ENCODE measurements at regions not wholly inside any gene's neighbourhood (a gene's known extent, or its start where the extent isn't known, plus 50 kb on each side); places are given as distances from the start of the nearest gene placed in this dataset.

DNA sequence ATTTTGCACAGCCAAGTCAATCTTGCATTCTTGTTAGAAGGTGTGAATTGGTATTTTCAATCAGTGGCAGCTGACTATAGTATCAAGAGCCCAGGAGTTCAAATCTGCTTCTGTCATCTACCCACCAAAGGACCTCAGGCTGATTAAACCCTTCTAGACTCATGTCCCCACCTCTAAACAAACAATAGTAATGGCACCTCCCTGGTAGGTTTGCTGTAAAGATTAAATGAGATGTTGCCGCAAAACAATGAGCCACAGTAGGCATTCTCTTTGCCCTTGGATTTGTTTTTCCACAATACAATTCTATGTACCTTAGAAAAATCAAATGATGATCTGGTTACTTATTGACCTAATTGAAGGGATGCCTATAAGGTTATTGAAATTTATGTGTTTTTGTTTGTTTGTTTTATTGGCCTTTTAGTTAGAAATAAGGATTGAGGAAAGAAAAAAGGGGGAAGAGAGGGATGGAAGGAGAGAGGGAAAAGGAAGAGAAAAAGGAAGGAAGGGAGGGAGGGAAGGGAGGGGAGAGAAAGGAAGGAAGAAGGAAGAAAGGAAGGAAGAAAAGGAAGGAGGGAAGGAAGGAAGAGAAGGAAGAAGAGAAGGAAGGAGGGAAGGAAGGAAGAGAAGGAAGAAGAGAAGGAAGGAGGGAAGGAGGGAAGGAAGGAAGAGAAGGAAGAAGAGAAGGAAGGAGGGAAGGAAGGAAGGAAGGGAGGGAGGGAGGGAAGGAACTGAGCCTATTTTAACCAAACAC is 110.7 kb downstream of the ETS2 start:
- H3K9me3 Mint-ChIP-seq = no peaks in the 10 kb centered on the region
- H3K4me3 Mint-ChIP-seq = no peak overlapping the region
- H3K4me1 Mint-ChIP-seq = peaks cover 3% of the 10 kb centered on the region
- no peak overlapping the region for H3K27ac Mint-ChIP-seq
- ATAC-seq (no peak), DNase-seq (ENCODE audit: low spot score in 2 of 2) (no peak)
- H3K36me3 Mint-ChIP-seq = no peaks in the 10 kb centered on the region

DNA sequence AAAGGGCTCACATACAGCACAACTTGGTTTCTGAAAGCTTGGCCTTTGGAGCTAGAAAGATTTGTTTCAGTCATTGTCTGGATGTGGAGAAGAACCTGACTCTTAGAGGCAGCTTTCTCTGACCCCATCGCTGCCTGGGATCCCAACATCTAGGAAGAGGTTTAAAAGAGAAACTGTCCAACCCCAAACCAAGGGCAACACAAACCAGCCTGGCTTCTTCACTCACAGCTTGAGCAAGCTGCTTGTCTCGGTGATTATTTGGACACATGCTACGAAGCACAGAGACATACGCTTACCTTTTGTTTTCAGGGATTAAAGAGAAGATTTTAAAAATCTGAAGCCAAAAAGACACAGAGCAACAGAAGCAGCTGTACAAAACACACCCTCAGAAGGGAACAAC is 109.8 kb downstream of the ETS2 start:
- Mint-ChIP-seq H3K27ac (no peak overlapping the region), H3K4me3 (no peak overlapping the region), H3K9me3 (no peaks in the 10 kb centered on the region), H3K36me3 (no peaks in the 10 kb centered on the region), H3K4me1 (peaks cover 5% of the 10 kb centered on the region)
- no peak for DNase-seq (ENCODE audit: low spot score in 2 of 2)
- ATAC-seq = no peak

DNA sequence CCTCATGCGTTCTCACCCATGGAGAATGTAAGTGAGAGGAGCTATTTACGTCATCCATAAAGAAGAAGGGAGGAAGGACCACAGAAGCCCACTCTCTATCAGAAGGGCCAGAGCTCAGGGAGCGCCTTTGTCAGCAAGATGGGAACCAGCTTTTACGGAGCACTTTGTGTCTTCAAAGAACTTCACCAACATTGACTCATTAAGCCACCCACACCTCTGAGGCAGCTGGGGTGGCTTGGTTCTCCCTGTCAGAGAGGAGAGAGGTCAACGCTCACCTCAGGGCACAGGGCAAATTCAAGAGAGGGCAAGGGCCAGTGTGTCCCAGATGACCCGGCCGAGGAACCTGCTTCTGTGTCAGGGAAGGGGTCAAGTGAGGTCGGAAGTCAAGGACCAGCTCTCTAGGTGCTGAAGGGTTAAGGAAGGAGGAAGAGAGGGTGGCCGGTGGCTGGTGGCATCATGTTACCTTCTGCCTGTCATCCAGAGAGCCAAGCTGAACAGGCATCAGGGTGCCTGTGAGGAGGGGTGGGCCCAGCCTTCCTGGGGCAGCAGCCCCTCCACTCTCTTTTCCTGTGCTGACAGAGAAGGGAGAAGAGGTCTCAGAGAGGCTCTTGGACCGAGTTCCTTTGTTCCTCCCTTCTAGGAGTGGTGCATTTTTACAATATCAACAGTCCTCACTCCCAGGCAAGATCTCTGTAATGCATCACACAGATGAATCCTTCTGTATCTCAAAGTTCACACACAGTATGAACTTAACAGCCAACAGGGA is 109.0 kb downstream of the ETS2 start:
- Mint-ChIP-seq H3K9me3 (no peaks in the 10 kb centered on the region), H3K4me3 (no peak overlapping the region), H3K27ac (no peak overlapping the region), H3K36me3 (no peaks in the 10 kb centered on the region), H3K4me1 (peaks cover 5% of the 10 kb centered on the region)
- DNase-seq (ENCODE audit: low spot score in 2 of 2) (no peak), ATAC-seq (peak; percentile 70)

GRCh38 chr21:38913893-38914527 is 108.3 kb downstream of the ETS2 start:
- no peak for ATAC-seq
- peaks cover 5% of the 10 kb centered on the region for H3K4me1 Mint-ChIP-seq
- H3K9me3 Mint-ChIP-seq = no peaks in the 10 kb centered on the region
- H3K27ac Mint-ChIP-seq = no peak overlapping the region
- no peak for DNase-seq (ENCODE audit: low spot score in 2 of 2)
- no peaks in the 10 kb centered on the region for H3K36me3 Mint-ChIP-seq
- no peak overlapping the region for H3K4me3 Mint-ChIP-seq

DNA sequence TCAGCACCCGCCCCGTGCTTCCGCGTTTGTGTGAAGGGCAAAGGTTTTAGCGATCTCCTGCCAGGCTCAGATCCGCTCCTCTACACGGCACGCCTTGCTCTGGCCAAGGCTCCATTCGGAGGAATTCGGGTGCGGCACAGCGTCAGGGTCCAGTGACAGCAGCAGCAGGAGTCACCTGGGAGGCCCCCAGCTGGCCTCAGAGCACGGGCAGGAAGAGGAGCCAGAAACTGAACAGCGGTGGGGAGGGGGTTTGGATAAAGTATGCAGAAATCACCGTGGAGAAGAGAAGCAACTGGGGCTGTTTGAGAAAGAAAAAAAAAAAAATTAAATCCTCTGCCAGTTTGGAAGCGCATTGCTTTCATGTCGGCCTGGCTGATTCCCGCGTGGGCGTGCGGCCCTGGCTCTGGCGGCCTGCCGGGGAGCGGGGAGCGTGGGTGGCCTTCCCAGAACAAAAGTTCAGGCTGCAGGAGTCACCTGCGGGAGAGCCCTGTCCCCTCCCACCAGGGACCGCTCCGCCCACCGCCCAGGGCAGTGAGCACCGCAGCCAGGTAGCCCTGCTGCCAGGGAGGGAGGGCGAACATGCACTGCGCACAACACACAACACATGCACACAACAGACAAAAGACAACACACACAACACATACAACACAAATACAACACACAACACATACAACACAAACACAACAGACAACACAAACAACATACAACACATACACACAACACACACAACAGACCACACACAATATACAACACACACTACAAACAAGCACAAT is 107.6 kb downstream of the ETS2 start:
- Mint-ChIP-seq H3K36me3 (no peaks in the 10 kb centered on the region), H3K4me3 (no peak overlapping the region), H3K4me1 (peaks cover 5% of the 10 kb centered on the region), H3K27ac (no peak overlapping the region), H3K9me3 (no peaks in the 10 kb centered on the region)
- DNase-seq (ENCODE audit: low spot score in 2 of 2) (no peak), ATAC-seq (peak; percentile 35)

DNA sequence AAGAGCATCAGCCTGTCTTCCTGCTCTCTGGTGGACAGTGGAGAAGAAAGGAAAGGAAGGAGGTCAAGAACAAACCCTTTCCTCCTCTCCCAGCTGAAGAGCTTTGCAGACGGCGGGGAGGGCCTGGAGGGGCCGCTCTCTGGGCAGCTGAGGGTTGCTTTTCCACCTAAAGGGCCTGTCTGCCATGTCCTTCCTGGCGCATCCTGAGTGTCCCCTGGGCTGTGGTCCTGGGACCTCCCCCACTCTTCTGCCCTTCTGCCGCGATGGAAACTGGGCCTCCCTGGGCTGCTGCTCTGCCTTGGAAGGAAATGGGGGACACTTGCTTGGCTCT is 107.0 kb downstream of the ETS2 start:
- H3K9me3 Mint-ChIP-seq = no peaks in the 10 kb centered on the region
- peaks cover 5% of the 10 kb centered on the region for H3K4me1 Mint-ChIP-seq
- no peaks in the 10 kb centered on the region for H3K36me3 Mint-ChIP-seq
- no peak overlapping the region for H3K27ac Mint-ChIP-seq
- no peak overlapping the region for H3K4me3 Mint-ChIP-seq
- DNase-seq (ENCODE audit: low spot score in 2 of 2) = no peak
- no peak for ATAC-seq

- Mint-ChIP-seq H3K9me3 (no peaks in the 10 kb centered on the region), H3K4me1 (peaks cover 5% of the 10 kb centered on the region), H3K4me3 (no peak overlapping the region), H3K27ac (no peak overlapping the region), H3K36me3 (no peaks in the 10 kb centered on the region)
- no peak for ATAC-seq
- DNase-seq (ENCODE audit: low spot score in 2 of 2) = no peak
Observed at GRCh38 chr21:38912102-38912629, 106.4 kb downstream of the ETS2 start.

GRCh38 chr21:38911484-38912101 is 105.9 kb downstream of the ETS2 start:
- ATAC-seq (no peak), DNase-seq (ENCODE audit: low spot score in 2 of 2) (no peak)
- H3K4me3 Mint-ChIP-seq = no peak overlapping the region
- H3K27ac Mint-ChIP-seq = no peak overlapping the region
- peaks cover 5% of the 10 kb centered on the region for H3K4me1 Mint-ChIP-seq
- no peaks in the 10 kb centered on the region for H3K9me3 Mint-ChIP-seq
- no peaks in the 10 kb centered on the region for H3K36me3 Mint-ChIP-seq

GRCh38 chr21:38910390-38911067 is 104.8 kb downstream of the ETS2 start:
- DNase-seq (ENCODE audit: low spot score in 2 of 2) (no peak), ATAC-seq (peak; percentile 41)
- Mint-ChIP-seq H3K36me3 (no peaks in the 10 kb centered on the region), H3K4me1 (peaks cover 5% of the 10 kb centered on the region), H3K9me3 (no peaks in the 10 kb centered on the region), H3K27ac (no peak overlapping the region), H3K4me3 (no peak overlapping the region)

GRCh38 chr21:38909929-38910328 is 104.2 kb downstream of the ETS2 start:
- H3K9me3 Mint-ChIP-seq = no peaks in the 10 kb centered on the region
- no peak for DNase-seq (ENCODE audit: low spot score in 2 of 2)
- H3K4me1 Mint-ChIP-seq = peaks cover 5% of the 10 kb centered on the region
- ATAC-seq = no peak
- no peaks in the 10 kb centered on the region for H3K36me3 Mint-ChIP-seq
- no peak overlapping the region for H3K4me3 Mint-ChIP-seq
- no peak overlapping the region for H3K27ac Mint-ChIP-seq

DNA sequence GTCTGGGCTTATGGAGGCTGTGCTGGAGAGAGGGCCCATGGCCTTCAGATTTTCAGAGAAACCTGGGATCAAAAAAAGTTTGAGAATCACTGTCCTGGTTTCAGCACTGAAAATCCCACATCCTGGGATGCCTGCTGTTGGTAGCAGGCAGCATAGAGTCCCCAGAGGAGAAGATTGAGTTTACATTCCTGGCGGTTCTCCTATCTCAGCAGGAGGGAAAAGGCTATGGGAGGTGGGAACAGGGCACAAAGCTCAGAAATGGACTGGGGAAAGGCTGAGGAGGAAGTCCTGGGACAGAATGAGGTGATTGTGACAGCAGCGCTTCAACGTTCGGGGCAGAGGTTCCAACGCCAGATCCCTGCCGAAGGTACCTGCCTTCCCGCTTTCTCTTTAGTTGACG is 103.4 kb downstream of the ETS2 start:
- DNase-seq (ENCODE audit: low spot score in 2 of 2) (no peak), ATAC-seq (no peak)
- Mint-ChIP-seq H3K4me3 (no peak overlapping the region), H3K27ac (no peak overlapping the region), H3K9me3 (no peaks in the 10 kb centered on the region), H3K4me1 (peaks cover 5% of the 10 kb centered on the region), H3K36me3 (no peaks in the 10 kb centered on the region)

GRCh38 chr21:38908537-38908936 is 102.8 kb downstream of the ETS2 start:
- DNase-seq (ENCODE audit: low spot score in 2 of 2) (no peak), ATAC-seq (no peak)
- no peak overlapping the region for H3K4me3 Mint-ChIP-seq
- H3K4me1 Mint-ChIP-seq = peaks cover 5% of the 10 kb centered on the region
- no peaks in the 10 kb centered on the region for H3K9me3 Mint-ChIP-seq
- H3K36me3 Mint-ChIP-seq = no peaks in the 10 kb centered on the region
- H3K27ac Mint-ChIP-seq = no peak overlapping the region

GRCh38 chr21:38905752-38906151 is 100.0 kb downstream of the ETS2 start:
- no peak overlapping the region for H3K4me3 Mint-ChIP-seq
- H3K4me1 Mint-ChIP-seq = no peaks in the 10 kb centered on the region
- DNase-seq (ENCODE audit: low spot score in 2 of 2) (no peak), ATAC-seq (no peak)
- H3K9me3 Mint-ChIP-seq = peaks cover 6% of the 10 kb centered on the region
- no peaks in the 10 kb centered on the region for H3K36me3 Mint-ChIP-seq
- H3K27ac Mint-ChIP-seq = no peak overlapping the region

DNA sequence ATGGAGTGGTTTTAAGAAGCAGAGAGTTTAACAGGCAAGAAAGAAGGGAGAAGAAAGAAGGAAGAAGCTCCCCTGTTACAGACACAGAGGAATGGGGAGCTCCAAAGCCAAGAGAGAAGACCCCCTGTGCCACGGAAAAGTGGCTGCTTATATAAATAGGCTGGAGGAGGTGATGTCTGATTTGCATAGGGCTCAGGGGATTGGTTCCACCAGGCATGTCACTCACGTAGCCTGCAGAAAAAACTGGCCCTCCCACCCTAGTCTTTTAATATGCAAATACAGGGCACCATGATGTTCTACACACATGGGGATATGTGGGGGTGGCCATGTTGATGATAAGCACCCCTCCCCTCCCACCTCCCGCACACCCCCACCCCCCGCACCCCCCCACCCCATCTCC is 99.6 kb downstream of the ETS2 start:
- peaks cover 6% of the 10 kb centered on the region for H3K9me3 Mint-ChIP-seq

More for the DNA sequence above, 99.6 kb downstream of the ETS2 start:
- no peaks in the 10 kb centered on the region for H3K4me1 Mint-ChIP-seq
- no peak overlapping the region for H3K27ac Mint-ChIP-seq
- ATAC-seq (no peak), DNase-seq (ENCODE audit: low spot score in 2 of 2) (no peak)
- H3K4me3 Mint-ChIP-seq = no peak overlapping the region
- H3K36me3 Mint-ChIP-seq = no peaks in the 10 kb centered on the region

Measured in stimulated activated effector memory CD8-positive, alpha-beta T cell treated with anti-CD3 and anti-CD28 coated beads, Interleukin-12 subunit alpha, Interleukin-12 subunit beta, amount 100 ng/mL, for 72 hours (primary cell).